Sigmoid colon (tissue), 4 donors: ENCODE measurements at regions not wholly inside any gene's neighbourhood (a gene's known extent, or its start where the extent isn't known, plus 50 kb on each side); places are given as distances from the start of the nearest gene placed in this dataset.

Experiments
- EP300 ChIP-seq, 4 donors: sonication (generic); formaldehyde crosslinking; IDR thresholded peaks; one replicate each; pipeline ENCODE4 v1.6.1; 2017; ENCODE audit warnings: antibody characterized with exemption in 4 of 4
- TF ChIP-seq, protein P1 (sequence below), 4 experiments: fragments of 450-650 bp in 3 of 4; fragments of 200-600 bp in 1 of 4; IDR thresholded peaks; one replicate each; pipeline ENCODE4 v1.5.1; 2016 to 2019; ENCODE audit warnings: antibody characterized with exemption in 4 of 4, mild to moderate bottlenecking in 3 of 4, moderate library complexity in 2 of 4

DNA sequence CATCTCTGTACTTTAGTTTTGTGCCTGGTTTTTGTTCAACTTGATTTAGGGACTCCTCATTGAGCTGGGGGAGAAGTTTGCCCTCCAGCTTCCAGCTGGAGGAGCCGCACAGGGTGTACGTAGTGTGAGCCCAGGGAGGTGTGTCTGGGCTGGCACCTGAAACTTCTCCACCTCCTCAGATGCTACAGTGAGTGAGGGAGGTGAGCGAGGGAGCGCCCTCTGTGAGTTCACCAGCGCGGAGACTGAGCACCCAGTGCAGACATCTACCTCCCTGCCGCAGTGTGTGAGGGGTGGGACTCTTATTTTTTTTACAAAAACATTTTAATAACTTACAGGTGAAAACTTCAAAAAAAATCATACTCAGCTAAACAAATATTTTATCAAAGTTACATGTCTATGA is 204.2 kb upstream of the HS6ST1 start:
- TF ChIP-seq, protein P1, sequence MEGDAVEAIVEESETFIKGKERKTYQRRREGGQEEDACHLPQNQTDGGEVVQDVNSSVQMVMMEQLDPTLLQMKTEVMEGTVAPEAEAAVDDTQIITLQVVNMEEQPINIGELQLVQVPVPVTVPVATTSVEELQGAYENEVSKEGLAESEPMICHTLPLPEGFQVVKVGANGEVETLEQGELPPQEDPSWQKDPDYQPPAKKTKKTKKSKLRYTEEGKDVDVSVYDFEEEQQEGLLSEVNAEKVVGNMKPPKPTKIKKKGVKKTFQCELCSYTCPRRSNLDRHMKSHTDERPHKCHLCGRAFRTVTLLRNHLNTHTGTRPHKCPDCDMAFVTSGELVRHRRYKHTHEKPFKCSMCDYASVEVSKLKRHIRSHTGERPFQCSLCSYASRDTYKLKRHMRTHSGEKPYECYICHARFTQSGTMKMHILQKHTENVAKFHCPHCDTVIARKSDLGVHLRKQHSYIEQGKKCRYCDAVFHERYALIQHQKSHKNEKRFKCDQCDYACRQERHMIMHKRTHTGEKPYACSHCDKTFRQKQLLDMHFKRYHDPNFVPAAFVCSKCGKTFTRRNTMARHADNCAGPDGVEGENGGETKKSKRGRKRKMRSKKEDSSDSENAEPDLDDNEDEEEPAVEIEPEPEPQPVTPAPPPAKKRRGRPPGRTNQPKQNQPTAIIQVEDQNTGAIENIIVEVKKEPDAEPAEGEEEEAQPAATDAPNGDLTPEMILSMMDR (IDR thresholded peaks at IDR 0.05), result no peak
- no peak for TF ChIP-seq EP300 (IDR thresholded peaks at IDR 0.05)
